H1 (cell line): ENCODE measurements at regions not wholly inside any gene's neighbourhood (a gene's known extent, or its start where the extent isn't known, plus 50 kb on each side); places are given as distances from the start of the nearest gene placed in this dataset.

Experiments used
- CTCF ChIA-PET: fragments of 300-600 bp; sonication (Branson Sonifier 250); formaldehyde crosslinking; loops from one replicate; lab custom pipeline; 2021; ENCODE audit not compliant: partially characterized antibody; lab: Charles Lee
- POLR2A ChIA-PET: fragments of 300-600 bp; sonication (Branson Sonifier 250); formaldehyde crosslinking; loops from one replicate; lab custom pipeline; 2021; ENCODE audit warnings: inconsistent platforms; ENCODE audit not compliant: partially characterized antibody; lab: Charles Lee
- DNase-seq, 2 experiments: peaks; one replicate each; pipeline versions ENCODE4 v3.0.0 to v3.0.0-alpha.2; 2010 to 2022; ENCODE audit warnings: low spot score in 2 of 2, low read depth in 1 of 2, mixed read lengths in 1 of 2
- FAIRE-seq: peaks from 2 replicates; lab custom pipeline; 2011; peaks lifted over from hg19 to GRCh38; lab: Jason Lieb, UNC
- H2AFZ ChIP-seq: 2 replicates; pipeline ENCODE4 v1.8.1; 2012; ENCODE audit warnings: low read length, inconsistent platforms
- H2AK5ac ChIP-seq: 2 replicates; pipeline ENCODE4 v1.6.1; 2013; ENCODE audit warnings: low read depth, low read length
- H2BK120ac ChIP-seq: replicated peaks from 2 replicates; pipeline ENCODE3; 2013; ENCODE audit warnings: low read depth, low read length, inconsistent platforms
- H2BK12ac ChIP-seq: 2 replicates; pipeline ENCODE4 v1.6.1; 2013; ENCODE audit warnings: low read depth, low read length
- H2BK15ac ChIP-seq: 2 replicates; pipeline ENCODE4 v1.6.1; 2013; ENCODE audit warnings: low read length
- H2BK20ac ChIP-seq: 2 replicates; pipeline ENCODE4 v1.6.1; 2013; ENCODE audit warnings: low read length
- H2BK5ac ChIP-seq: 2 replicates; pipeline ENCODE4 v1.6.1; 2013; ENCODE audit warnings: low read depth, low read length
- H3K14ac ChIP-seq: 2 replicates; pipeline ENCODE4 v1.6.1; 2013; ENCODE audit warnings: inconsistent platforms; ENCODE audit not compliant: insufficient read length
- H3K18ac ChIP-seq: 2 replicates; pipeline ENCODE4 v1.6.1; 2013; ENCODE audit warnings: low read length; ENCODE audit errors: extremely low read depth
- H3K23ac ChIP-seq: 2 replicates; pipeline ENCODE4 v1.6.1; 2013; ENCODE audit warnings: inconsistent platforms; ENCODE audit not compliant: insufficient read length
- H3K23me2 ChIP-seq: 2 replicates; pipeline ENCODE4 v1.6.1; 2013; ENCODE audit warnings: low read depth, low read length
- H3K27ac ChIP-seq: 2 replicates; pipeline ENCODE4 v1.6.1; 2011; ENCODE audit warnings: low read depth, low read length, inconsistent platforms
- H3K27me3 ChIP-seq, 4 experiments: replicated peaks in 1 of 4; 1 replicate in 1 of 4; 2 replicates in 3 of 4; pipeline versions ENCODE4 v1.6.1 to v1.8.1; 2011 to 2013; ENCODE audit warnings: low read length in 3 of 4, mild to moderate bottlenecking in 3 of 4, inconsistent platforms in 2 of 4, mixed read lengths in 2 of 4, moderate library complexity in 1 of 4; ENCODE audit not compliant: control insufficient read depth in 3 of 4, insufficient read depth in 3 of 4; ENCODE audit errors: extremely low read depth in 1 of 4
- H3K36me3 ChIP-seq, 4 experiments: 2 replicates each; pipeline versions ENCODE4 v1.6.1 to v1.8.1; 2011 to 2013; ENCODE audit warnings: mild to moderate bottlenecking in 4 of 4, low read length in 3 of 4, moderate library complexity in 2 of 4, control low read depth in 1 of 4, inconsistent platforms in 1 of 4; ENCODE audit not compliant: insufficient read depth in 4 of 4, control insufficient read depth in 2 of 4
- H3K4ac ChIP-seq: replicated peaks from 2 replicates; pipeline ENCODE3; 2013; ENCODE audit warnings: low read length, low read depth, mixed read lengths, inconsistent platforms; ENCODE audit not compliant: insufficient read length
- H3K4me1 ChIP-seq, 4 experiments: replicated peaks in 1 of 4; 1 replicate in 1 of 4; 2 replicates in 3 of 4; pipeline versions ENCODE4 v1.6.1 to v1.8.1; 2011 to 2013; ENCODE audit warnings: low read length in 3 of 4, inconsistent platforms in 2 of 4, mixed read lengths in 1 of 4; ENCODE audit not compliant: insufficient read depth in 4 of 4, control insufficient read depth in 3 of 4
- H3K4me2 ChIP-seq, 2 experiments: 2 replicates each; pipeline versions ENCODE4 v1.6.1 to v1.8.1; 2011 to 2013; ENCODE audit warnings: low read depth in 2 of 2, low read length in 2 of 2, control low read depth in 1 of 2, inconsistent platforms in 1 of 2, mild to moderate bottlenecking in 1 of 2; ENCODE audit not compliant: insufficient read depth in 1 of 2
- H3K4me3 ChIP-seq, 4 experiments: fragments of 200-600, 300-600 bp in 1 of 4; sonication (generic), shearing (Covaris generic), sonication (Bioruptor Twin) in 1 of 4; 2 replicates each; pipeline versions ENCODE4 v1.5.1 to v1.8.1; 2011 to 2016; ENCODE audit warnings: low read length in 4 of 4, low read depth in 3 of 4, control low read depth in 2 of 4, inconsistent platforms in 2 of 4, mild to moderate bottlenecking in 2 of 4, mixed read lengths in 1 of 4, moderate library complexity in 1 of 4; ENCODE audit not compliant: insufficient read depth in 2 of 4; ENCODE audit errors: extremely low read depth in 1 of 4
- H3K56ac ChIP-seq: replicated peaks from 2 replicates; pipeline ENCODE3; 2013; ENCODE audit warnings: low read depth, mild to moderate bottlenecking, mixed read lengths, low read length, inconsistent platforms; ENCODE audit not compliant: insufficient read length
- H3K79me1 ChIP-seq: 2 replicates; pipeline ENCODE4 v1.6.1; 2013; ENCODE audit warnings: low read depth, low read length, control low read depth
- H3K79me2 ChIP-seq, 2 experiments: 2 replicates each; pipeline versions ENCODE4 v1.6.1 to v1.8.1; 2012 to 2013; ENCODE audit warnings: low read length in 2 of 2, mild to moderate bottlenecking in 2 of 2, inconsistent platforms in 1 of 2; ENCODE audit not compliant: insufficient read depth in 2 of 2, control insufficient read depth in 1 of 2
- H3K9ac ChIP-seq, 4 experiments: replicated peaks in 1 of 4; 1 replicate in 1 of 4; 2 replicates in 3 of 4; pipeline versions ENCODE4 v1.6.1 to v1.8.1; 2011 to 2013; ENCODE audit warnings: low read depth in 3 of 4, low read length in 3 of 4, control low read depth in 2 of 4, mild to moderate bottlenecking in 2 of 4, moderate library complexity in 2 of 4, inconsistent platforms in 1 of 4; ENCODE audit errors: extremely low read depth in 1 of 4
- H3K9me3 ChIP-seq, 2 experiments: 2 replicates each; pipeline versions ENCODE4 v1.6.1 to v1.8.1; 2012 to 2013; ENCODE audit warnings: mild to moderate bottlenecking in 2 of 2, moderate library complexity in 2 of 2, control low read depth in 1 of 2, inconsistent platforms in 1 of 2, low read depth in 1 of 2, low read length in 1 of 2, mixed read lengths in 1 of 2; ENCODE audit not compliant: insufficient read depth in 2 of 2
- H4K20me1 ChIP-seq, 2 experiments: replicated peaks in 1 of 2; 2 replicates each; pipeline versions ENCODE3 to v1.8.1; 2011 to 2013; ENCODE audit warnings: inconsistent platforms in 2 of 2, low read length in 2 of 2, mild to moderate bottlenecking in 1 of 2; ENCODE audit not compliant: insufficient read depth in 2 of 2, control insufficient read depth in 1 of 2
- H4K5ac ChIP-seq: 2 replicates; pipeline ENCODE4 v1.6.1; 2013; ENCODE audit warnings: low read length, low read depth, mixed read lengths, inconsistent platforms; ENCODE audit not compliant: insufficient read length
- H4K8ac ChIP-seq: 2 replicates; pipeline ENCODE4 v1.8.0; 2013; ENCODE audit warnings: mild to moderate bottlenecking, moderate library complexity, low read length, inconsistent platforms; ENCODE audit not compliant: insufficient read depth; ENCODE audit errors: extremely low read depth
- H4K91ac ChIP-seq: replicated peaks from 2 replicates; pipeline ENCODE3; 2013; ENCODE audit warnings: low read length, mixed read lengths, inconsistent platforms; ENCODE audit not compliant: insufficient read length
- CEBPB ChIP-seq: IDR thresholded peaks from 2 replicates; pipeline ENCODE4 v1.6.1; 2012; ENCODE audit warnings: low read depth, low read length
- CHD2 ChIP-seq: IDR thresholded peaks from 2 replicates; pipeline ENCODE4 v1.6.1; 2012; ENCODE audit warnings: low read length, improper control_type of control experiment
- FOSL1 ChIP-seq: IDR thresholded peaks from 2 replicates; pipeline ENCODE4 v1.6.1; 2011; ENCODE audit warnings: mild to moderate bottlenecking, low read depth, low read length, moderate library complexity; ENCODE audit not compliant: insufficient read depth
- KDM5A ChIP-seq: fragments of 200-600 bp; IDR thresholded peaks from 2 replicates; pipeline ENCODE4 v1.7.1; 2012; ENCODE audit warnings: mild to moderate bottlenecking, low read length, inconsistent platforms, mixed read lengths
- RNF2 ChIP-seq: fragments of 200-900, 300-1000 bp; sonication (generic); IDR thresholded peaks from 2 replicates; pipeline ENCODE4 v1.7.1; 2016; ENCODE audit warnings: borderline replicate concordance, low read depth, mild to moderate bottlenecking, antibody characterized with exemption, low read length; ENCODE audit not compliant: poor library complexity, severe bottlenecking; ENCODE audit errors: missing control alignments
- RXRA ChIP-seq: IDR thresholded peaks from 2 replicates; pipeline ENCODE4 v1.6.1; 2011; ENCODE audit warnings: low read depth, mild to moderate bottlenecking, low read length, moderate library complexity; ENCODE audit not compliant: insufficient read depth
- SP1 ChIP-seq: IDR thresholded peaks from 2 replicates; pipeline ENCODE4 v1.6.1; 2011; ENCODE audit warnings: low read depth, low read length
- WGBS, 2 experiments: shearing (Covaris generic) in 1 of 2; methylation state at CpG; one replicate each; pipeline versions ENCODE4 v1.1.6 to v1.1.7; 2013 to 2015; ENCODE audit warnings: low lambda C conversion rate in 2 of 2, mixed read lengths in 2 of 2, inconsistent platforms in 1 of 2, low coverage in 1 of 2, missing lambda C conversion rate in 1 of 2; ENCODE audit not compliant: insufficient replicate concordance in 2 of 2, insufficient coverage in 1 of 2, insufficient read length in 1 of 2; ENCODE audit errors: extremely low coverage in 1 of 2, missing lambda C conversion rate in 1 of 2; 5-methylcytosine and 5-hydroxymethylcytosine counted together
- TF ChIP-seq, protein P1 (sequence below): IDR thresholded peaks from 2 replicates; pipeline ENCODE4 v1.6.1; 2011; ENCODE audit warnings: low read length, improper control_type of control experiment

DNA sequence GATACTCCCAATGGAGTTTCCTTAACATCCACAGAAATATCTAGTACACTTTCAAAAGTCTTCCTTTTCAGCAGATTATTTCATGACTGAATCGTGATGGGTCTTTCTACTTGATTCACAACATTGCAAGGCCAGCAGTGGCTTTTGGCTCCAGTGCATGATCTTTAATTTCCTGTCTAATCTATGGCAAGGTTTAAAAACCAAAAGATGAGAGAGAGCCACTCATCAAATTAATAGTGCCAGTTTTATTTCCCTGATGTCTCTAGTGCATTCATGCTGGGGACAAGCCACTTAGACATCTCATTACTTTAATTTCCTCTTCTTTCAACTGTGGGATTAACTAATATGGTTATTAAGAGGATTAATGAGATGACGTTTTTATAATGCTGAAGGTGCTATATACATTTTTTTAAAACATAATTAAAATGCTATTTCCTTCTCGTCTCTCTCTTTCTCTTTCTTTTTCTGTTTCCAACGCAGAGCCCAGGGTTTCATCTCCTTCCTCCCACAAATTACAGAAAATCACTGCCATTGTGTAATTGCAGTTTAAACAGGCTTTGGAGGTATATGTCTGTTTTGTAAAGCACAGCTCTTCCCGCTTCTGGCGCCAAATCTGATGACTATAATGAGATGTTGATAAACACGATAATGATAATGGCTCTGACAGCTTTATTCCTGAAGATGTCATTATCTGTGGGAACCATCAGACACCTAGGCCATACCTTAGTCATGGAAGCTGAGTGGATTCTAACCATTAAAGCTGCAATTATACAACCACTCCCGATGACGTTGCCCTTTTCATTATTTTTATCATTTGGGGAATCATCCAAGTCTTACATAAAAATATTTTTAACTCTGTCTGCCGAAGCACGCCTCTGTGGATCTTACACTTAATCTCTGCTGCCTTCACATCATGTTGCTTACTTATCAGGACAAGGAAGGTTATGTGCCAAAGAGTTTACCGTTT lies 103.1 kb upstream of the PPM1H start:
- Histone ChIP-seq H4K91ac (no peak overlapping the region), H3K4me3 (no peak overlapping the region), H3K18ac (no peak overlapping the region), H3K23me2 (no peaks in the 10 kb centered on the region), H3K27me3 (no peaks in the 10 kb centered on the region), H3K56ac (no peak overlapping the region), H3K27ac (no peak overlapping the region), H4K8ac (no peak overlapping the region), H2AFZ (no peak overlapping the region), H2BK12ac (no peak overlapping the region), H3K9ac (no peak overlapping the region), H3K23ac (no peak overlapping the region), H2BK120ac (no peak overlapping the region), H3K4me2 (no peak overlapping the region), H2AK5ac (no peak overlapping the region), H3K4me1 (no peaks in the 10 kb centered on the region), H2BK5ac (no peak overlapping the region), H3K79me2 (no peaks in the 10 kb centered on the region), H3K9me3 (no peaks in the 10 kb centered on the region), H2BK20ac (no peak overlapping the region), H4K5ac (no peak overlapping the region), H3K79me1 (no peaks in the 10 kb centered on the region), H2BK15ac (no peak overlapping the region), H4K20me1 (no peaks in the 10 kb centered on the region), H3K36me3 (no peaks in the 10 kb centered on the region), H3K14ac (no peak overlapping the region), H3K4ac (no peak overlapping the region)
- ChIA-PET CTCF (interaction anchor here (0.5 to 1.4 kb wide), 5 partner anchors 17 to 127 kb away, joined by 3 read pairs; no protein-coding TSS in a partner anchor), POLR2A (interaction anchor here (0.6 kb wide), 1 partner anchor 789 kb away, joined by 4 read pairs; no protein-coding TSS in a partner anchor)
- FAIRE-seq (no peak), DNase-seq (no peak)
- TF ChIP-seq, protein P1, sequence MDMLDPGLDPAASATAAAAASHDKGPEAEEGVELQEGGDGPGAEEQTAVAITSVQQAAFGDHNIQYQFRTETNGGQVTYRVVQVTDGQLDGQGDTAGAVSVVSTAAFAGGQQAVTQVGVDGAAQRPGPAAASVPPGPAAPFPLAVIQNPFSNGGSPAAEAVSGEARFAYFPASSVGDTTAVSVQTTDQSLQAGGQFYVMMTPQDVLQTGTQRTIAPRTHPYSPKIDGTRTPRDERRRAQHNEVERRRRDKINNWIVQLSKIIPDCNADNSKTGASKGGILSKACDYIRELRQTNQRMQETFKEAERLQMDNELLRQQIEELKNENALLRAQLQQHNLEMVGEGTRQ, result no peak
- TF ChIP-seq RXRA (no peak), RNF2 (no peak), SP1 (no peak), CHD2 (no peak), FOSL1 (no peak), CEBPB (no peak), KDM5A (no peak)
- 85% methylated on average over 12 of the region's 12 CpGs; no CpG with 5 or more reads in 1 of the 2 experiments for WGBS, 2 experiments
